Activated CD8-positive, alpha-beta memory T cell treated with anti-CD3 and anti-CD28 coated beads for 24 hours (primary cell): ENCODE measurements at regions not wholly inside any gene's neighbourhood (a gene's known extent, or its start where the extent isn't known, plus 50 kb on each side); places are given as distances from the start of the nearest gene placed in this dataset.

Experiments used
- DNase-seq: peaks from one replicate; pipeline ENCODE4 v3.0.0-alpha.2; 2020

- DNase-seq = no peak
Measured at GRCh38 chr5:96015709-96016108, 54.1 kb upstream of the ELL2 start.

- no peak for DNase-seq
Measured at GRCh38 chr5:96014395-96014794, 52.7 kb upstream of the ELL2 start.

- DNase-seq = no peak
Measured at GRCh38 chr5:96013254-96013653, 51.6 kb upstream of the ELL2 start.

- no peak for DNase-seq
Measured at GRCh38 chr5:96012399-96012798, 50.7 kb upstream of the ELL2 start.
